ENCODE measurements at regions not wholly inside any gene's neighbourhood (a gene's known extent, or its start where the extent isn't known, plus 50 kb on each side); places are given as distances from the start of the nearest gene placed in this dataset.

DNA sequence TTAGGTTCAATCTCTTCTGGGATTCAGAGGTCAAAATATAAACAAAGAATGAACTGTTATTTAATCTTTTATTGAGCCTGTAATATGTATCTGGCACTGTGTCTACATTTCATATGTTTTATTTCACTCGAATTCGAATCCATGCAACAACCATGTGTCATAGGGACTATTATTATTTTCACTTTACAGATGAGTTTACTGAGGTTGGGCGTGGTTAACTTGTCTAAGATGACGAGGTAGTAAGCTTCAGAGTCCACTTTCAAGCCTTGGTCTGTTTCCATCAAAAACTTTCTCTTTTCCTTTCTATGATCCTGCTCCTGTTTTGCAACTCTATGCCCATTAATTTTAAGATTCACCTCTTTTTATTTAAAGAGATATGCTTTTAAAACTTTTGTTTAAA lies 55.2 kb upstream of the DMAC1 start:
- Histone ChIP-seq H3K36me3 (ENCODE audit: control insufficient read depth, insufficient read depth, low read length) (no peaks in the 10 kb centered on the region), H3K27me3 (ENCODE audit: control insufficient read depth, insufficient read depth, low read length) (no peaks in the 10 kb centered on the region), H3K9me3 (ENCODE audit: control insufficient read depth, insufficient read depth, low read length) (no peaks in the 10 kb centered on the region), H3K4me1 (ENCODE audit: control insufficient read depth, insufficient read depth, low read length) (no peaks in the 10 kb centered on the region), H3K27ac (ENCODE audit: low read depth, low read length) (no peak overlapping the region), H3K4me3 (ENCODE audit: low read depth, low read length) (no peak overlapping the region)
- DNase-seq (ENCODE audit: low read depth in 4 of 6, low spot score in 6 of 6), result no peak
- no CpG with 5 or more reads among the region's 4 CpGs for WGBS (ENCODE audit: insufficient coverage)

Measured in spinal cord (tissue), 9 donors.